Activated T-cell treated with anti-CD3 and anti-CD28 coated beads, Interleukin-2, amount 50 U/mL, for 72 hours (primary cell): ENCODE measurements at regions not wholly inside any gene's neighbourhood (a gene's known extent, or its start where the extent isn't known, plus 50 kb on each side); places are given as distances from the start of the nearest gene placed in this dataset.
"Not testable (repeated sequence)": the region's sequence is repeated elsewhere in the genome, so short reads cannot be mapped to it uniquely, and the experiment has no call there.

Experiments
- ATAC-seq, 2 donors: fragments of 150-1000 bp; cut with Tn5 transposase; replicated peaks in 1 of 2; 2 replicates each; pipeline ENCODE4 v1.10.0; 2021; ENCODE audit warnings: moderate library complexity in 2 of 2, mild to moderate bottlenecking in 1 of 2
- DNase-seq, 2 donors: peaks; one replicate each; pipeline ENCODE4 v3.0.0; 2021 to 2022; ENCODE audit warnings: mixed read lengths in 1 of 2
- H3K27ac Mint-ChIP-seq: one replicate; pipeline ENCODE4 v1.8.0; 2022; ENCODE audit warnings: mild to moderate bottlenecking, moderate library complexity, mixed read lengths
- H3K27me3 Mint-ChIP-seq: one replicate; pipeline ENCODE4 v1.8.0; 2022; ENCODE audit warnings: low read depth, mixed read lengths
- H3K36me3 Mint-ChIP-seq, 2 donors: one replicate each; pipeline ENCODE4 v1.8.0; 2022; ENCODE audit warnings: mixed read lengths in 2 of 2, mild to moderate bottlenecking in 1 of 2; ENCODE audit not compliant: insufficient read depth in 2 of 2
- H3K4me1 Mint-ChIP-seq: one replicate; pipeline ENCODE4 v1.8.0; 2022; ENCODE audit warnings: low read depth, mixed read lengths
- H3K4me3 Mint-ChIP-seq, 2 donors: one replicate each; pipeline ENCODE4 v1.8.0; 2022; ENCODE audit warnings: mild to moderate bottlenecking in 2 of 2, mixed read lengths in 2 of 2, moderate library complexity in 2 of 2
- H3K9me3 Mint-ChIP-seq, 2 donors: one replicate each; pipeline ENCODE4 v1.8.0; 2022; ENCODE audit warnings: mixed read lengths in 2 of 2

GRCh38 chr5:148880197-148880596 is 53.8 kb downstream of the ADRB2 start:
- H3K9me3 Mint-ChIP-seq: peaks cover 0 to 2% of the 10 kb centered on the region in 2 donors
- no peaks in the 10 kb centered on the region for H3K36me3 Mint-ChIP-seq
- H3K4me3 Mint-ChIP-seq: no peak overlapping the region
- no peaks in the 10 kb centered on the region for H3K4me1 Mint-ChIP-seq
- peaks cover 7% of the 10 kb centered on the region for H3K27me3 Mint-ChIP-seq
- ATAC-seq (no peak), DNase-seq (no peak)
- no peak overlapping the region for H3K27ac Mint-ChIP-seq

- Mint-ChIP-seq H3K27me3 (peaks cover 7% of the 10 kb centered on the region), H3K27ac (no peak overlapping the region), H3K36me3 (no peaks in the 10 kb centered on the region), H3K9me3 (peaks cover 0 to 2% of the 10 kb centered on the region in 2 donors), H3K4me1 (no peaks in the 10 kb centered on the region), H3K4me3 (no peak overlapping the region)
- no peak for ATAC-seq
- DNase-seq: no peak
Observed at GRCh38 chr5:148880696-148881095, 54.3 kb downstream of the ADRB2 start.

- no peaks in the 10 kb centered on the region for H3K36me3 Mint-ChIP-seq
- DNase-seq (no peak), ATAC-seq (no peak)
- H3K4me1 Mint-ChIP-seq: peaks cover 4% of the 10 kb centered on the region
- no peak overlapping the region for H3K4me3 Mint-ChIP-seq
- H3K9me3 Mint-ChIP-seq: peaks cover 0 to 2% of the 10 kb centered on the region in 2 donors
- H3K27me3 Mint-ChIP-seq: peaks cover 7% of the 10 kb centered on the region
- no peak overlapping the region for H3K27ac Mint-ChIP-seq
Observed at GRCh38 chr5:148882332-148882731, 55.9 kb downstream of the ADRB2 start.

GRCh38 chr5:148884339-148885020 is 58.1 kb downstream of the ADRB2 start:
- DNase-seq (no peak), ATAC-seq (no peak)
- H3K27ac Mint-ChIP-seq: no peak overlapping the region
- peaks cover 25% of the 10 kb centered on the region for H3K27me3 Mint-ChIP-seq
- peaks cover 0 to 1% of the 10 kb centered on the region in 2 donors for H3K36me3 Mint-ChIP-seq
- peaks cover 2 to 4% of the 10 kb centered on the region in 2 donors for H3K9me3 Mint-ChIP-seq
- peaks cover 10% of the 10 kb centered on the region for H3K4me1 Mint-ChIP-seq
- H3K4me3 Mint-ChIP-seq: no peak overlapping the region

- peaks cover 34% of the 10 kb centered on the region for H3K27me3 Mint-ChIP-seq
- no peak for DNase-seq
- no peak overlapping the region for H3K4me3 Mint-ChIP-seq
- H3K36me3 Mint-ChIP-seq: peaks cover 0 to 5% of the 10 kb centered on the region in 2 donors
- peak; percentile 60 to 80 for ATAC-seq
- peaks cover 10% of the 10 kb centered on the region for H3K4me1 Mint-ChIP-seq
- H3K27ac Mint-ChIP-seq: no peak overlapping the region
- peaks cover 4 to 7% of the 10 kb centered on the region in 2 donors for H3K9me3 Mint-ChIP-seq
Observed at GRCh38 chr5:148887123-148887881, 60.9 kb downstream of the ADRB2 start.

- not testable (repeated sequence) for DNase-seq, H3K36me3 Mint-ChIP-seq, H3K27ac Mint-ChIP-seq, ATAC-seq, H3K4me3 Mint-ChIP-seq
- Mint-ChIP-seq H3K27me3 (peaks cover 48% of the 10 kb centered on the region), H3K9me3 (peaks cover 7 to 10% of the 10 kb centered on the region in 2 donors), H3K4me1 (peaks cover 10% of the 10 kb centered on the region)
Observed at GRCh38 chr5:148889936-148890335, 63.5 kb downstream of the ADRB2 start.

GRCh38 chr5:148895441-148895840 is 69.0 kb downstream of the ADRB2 start:
- not testable (repeated sequence) for H3K4me3 Mint-ChIP-seq, ATAC-seq, H3K27ac Mint-ChIP-seq, H3K36me3 Mint-ChIP-seq, H3K9me3 Mint-ChIP-seq, H3K4me1 Mint-ChIP-seq, DNase-seq
- peaks cover 22% of the 10 kb centered on the region for H3K27me3 Mint-ChIP-seq

- no peak overlapping the region for H3K27ac Mint-ChIP-seq
- peaks cover 3 to 4% of the 10 kb centered on the region in 2 donors for H3K36me3 Mint-ChIP-seq
- no peak overlapping the region for H3K4me3 Mint-ChIP-seq
- peaks cover 4 to 6% of the 10 kb centered on the region in 2 donors for H3K9me3 Mint-ChIP-seq
- no peak for DNase-seq
- ATAC-seq: no peak
- H3K4me1 Mint-ChIP-seq: no peaks in the 10 kb centered on the region
- peaks cover 9% of the 10 kb centered on the region for H3K27me3 Mint-ChIP-seq
Observed at GRCh38 chr5:148897842-148898241, 71.4 kb downstream of the ADRB2 start.

GRCh38 chr5:148898413-148899075 is 72.1 kb downstream of the ADRB2 start:
- Mint-ChIP-seq H3K27ac (no peak overlapping the region), H3K36me3 (peaks cover 2 to 3% of the 10 kb centered on the region in 2 donors), H3K27me3 (peaks cover 2% of the 10 kb centered on the region), H3K4me1 (no peaks in the 10 kb centered on the region), H3K4me3 (no peak overlapping the region), H3K9me3 (peaks cover 2 to 4% of the 10 kb centered on the region in 2 donors)
- no peak for DNase-seq
- ATAC-seq: no peak

GRCh38 chr5:148899993-148900392 is 73.6 kb downstream of the ADRB2 start:
- ATAC-seq (no peak), DNase-seq (no peak)
- H3K9me3 Mint-ChIP-seq: no peaks in the 10 kb centered on the region
- no peaks in the 10 kb centered on the region for H3K4me1 Mint-ChIP-seq
- H3K4me3 Mint-ChIP-seq: no peak overlapping the region
- H3K27me3 Mint-ChIP-seq: no peaks in the 10 kb centered on the region
- H3K36me3 Mint-ChIP-seq: no peaks in the 10 kb centered on the region
- H3K27ac Mint-ChIP-seq: no peak overlapping the region

- Mint-ChIP-seq H3K27me3 (peaks cover 12% of the 10 kb centered on the region), H3K9me3 (no peaks in the 10 kb centered on the region), H3K4me1 (peaks cover 10% of the 10 kb centered on the region), H3K36me3 (no peaks in the 10 kb centered on the region), H3K27ac (no peak overlapping the region), H3K4me3 (no peak overlapping the region)
- no peak for DNase-seq
- no peak for ATAC-seq
Observed at GRCh38 chr5:148902478-148902877, 76.1 kb downstream of the ADRB2 start.

GRCh38 chr5:148903587-148903986 is 77.2 kb downstream of the ADRB2 start:
- no peak overlapping the region for H3K4me3 Mint-ChIP-seq

GRCh38 chr5:148904440-148904839 is 78.0 kb downstream of the ADRB2 start:
- ATAC-seq (no peak), DNase-seq (no peak)
- H3K36me3 Mint-ChIP-seq: no peaks in the 10 kb centered on the region
- H3K9me3 Mint-ChIP-seq: no peaks in the 10 kb centered on the region
- H3K27me3 Mint-ChIP-seq: peaks cover 17% of the 10 kb centered on the region
- H3K4me3 Mint-ChIP-seq: no peak overlapping the region
- H3K4me1 Mint-ChIP-seq: peaks cover 10% of the 10 kb centered on the region
- no peak overlapping the region for H3K27ac Mint-ChIP-seq

More at GRCh38 chr5:148903587-148903986, 77.2 kb downstream of the ADRB2 start:
- DNase-seq (no peak), ATAC-seq (no peak)
- no peaks in the 10 kb centered on the region for H3K36me3 Mint-ChIP-seq
- H3K27ac Mint-ChIP-seq: no peak overlapping the region
- peaks cover 10% of the 10 kb centered on the region for H3K4me1 Mint-ChIP-seq
- no peaks in the 10 kb centered on the region for H3K9me3 Mint-ChIP-seq
- peaks cover 12% of the 10 kb centered on the region for H3K27me3 Mint-ChIP-seq
